HG03521 (cell line): ENCODE measurements at regions not wholly inside any gene's neighbourhood (a gene's known extent, or its start where the extent isn't known, plus 50 kb on each side); places are given as distances from the start of the nearest gene placed in this dataset.
A peak's percentile ranks its signal among the peaks of the same experiment; 100 is the strongest.

Experiments used
- ATAC-seq: cut with Tn5 transposase; IDR thresholded peaks from one replicate; pipeline ENCODE4 v1.9.1; 2021; ENCODE audit warnings: mild to moderate bottlenecking, moderate library complexity; ENCODE audit not compliant: unreplicated experiment

GRCh38 chr13:103200118-103200885 lies 134.1 kb upstream of the SLC10A2 start:
- no peak for ATAC-seq

- no peak for ATAC-seq
Measured at GRCh38 chr13:103199380-103200088, 133.3 kb upstream of the SLC10A2 start.

- ATAC-seq, result no peak
Measured at GRCh38 chr13:103196356-103196755, 130.1 kb upstream of the SLC10A2 start.

GRCh38 chr13:103195762-103196161 lies 129.5 kb upstream of the SLC10A2 start:
- ATAC-seq, result no peak

GRCh38 chr13:103194871-103195270 lies 128.7 kb upstream of the SLC10A2 start:
- ATAC-seq, result no peak

GRCh38 chr13:103192511-103193135 lies 126.4 kb upstream of the SLC10A2 start:
- no peak for ATAC-seq

GRCh38 chr13:103190841-103191240 lies 124.6 kb upstream of the SLC10A2 start:
- no peak for ATAC-seq

- no peak for ATAC-seq
Measured at GRCh38 chr13:103188713-103189326, 122.6 kb upstream of the SLC10A2 start.

GRCh38 chr13:103187721-103188156 lies 121.5 kb upstream of the SLC10A2 start:
- ATAC-seq, result no peak

- peak; percentile 52 for ATAC-seq
Measured at GRCh38 chr13:103184413-103184812, 118.2 kb upstream of the SLC10A2 start.

GRCh38 chr13:103178986-103179943 lies 113.0 kb upstream of the SLC10A2 start:
- no peak for ATAC-seq

- ATAC-seq, result no peak
Measured at GRCh38 chr13:103174966-103175365, 108.7 kb upstream of the SLC10A2 start.

GRCh38 chr13:103168901-103169508 lies 102.8 kb upstream of the SLC10A2 start:
- no peak for ATAC-seq

- no peak for ATAC-seq
Measured at GRCh38 chr13:103164251-103164650, 98.0 kb upstream of the SLC10A2 start.

- no peak for ATAC-seq
Measured at GRCh38 chr13:103161476-103161875, 95.3 kb upstream of the SLC10A2 start.

- no peak for ATAC-seq
Measured at GRCh38 chr13:103157434-103158145, 91.4 kb upstream of the SLC10A2 start.

- no peak for ATAC-seq
Measured at GRCh38 chr13:103157016-103157415, 90.8 kb upstream of the SLC10A2 start.

- no peak for ATAC-seq
Measured at GRCh38 chr13:103156346-103156998, 90.3 kb upstream of the SLC10A2 start.

GRCh38 chr13:103153466-103153865 lies 87.2 kb upstream of the SLC10A2 start:
- ATAC-seq, result no peak
